Endodermal cell (in vitro differentiated cells): ENCODE measurements at regions not wholly inside any gene's neighbourhood (a gene's known extent, or its start where the extent isn't known, plus 50 kb on each side); places are given as distances from the start of the nearest gene placed in this dataset.
A peak's percentile ranks its signal among the peaks of the same experiment; 100 is the strongest.

Source experiments
- DNase-seq: peaks from one replicate; pipeline ENCODE4 v3.0.0-alpha.2; 2017
- H3K27ac ChIP-seq: 2 replicates; pipeline ENCODE4 v1.5.1; 2013; ENCODE audit warnings: mild to moderate bottlenecking, low read depth, low read length, moderate library complexity
- H3K27me3 ChIP-seq: 2 replicates; pipeline ENCODE4 v1.6.1; 2013; ENCODE audit warnings: mild to moderate bottlenecking, low read length, moderate library complexity; ENCODE audit not compliant: insufficient read depth, control insufficient read depth, poor library complexity, severe bottlenecking
- H3K36me3 ChIP-seq: 2 replicates; pipeline ENCODE4 v1.7.0; 2013; ENCODE audit warnings: mild to moderate bottlenecking, low read length, moderate library complexity; ENCODE audit not compliant: control insufficient read depth, insufficient read depth
- H3K4me1 ChIP-seq: one replicate; pipeline ENCODE4 v1.7.0; 2013; ENCODE audit warnings: low read length; ENCODE audit not compliant: control insufficient read depth, insufficient read depth
- H3K4me3 ChIP-seq: 2 replicates; pipeline ENCODE4 v1.5.1; 2013; ENCODE audit warnings: mild to moderate bottlenecking, low read length, moderate library complexity
- H3K9ac ChIP-seq: 2 replicates; pipeline ENCODE4 v1.6.1; 2013; ENCODE audit warnings: mild to moderate bottlenecking, low read length, moderate library complexity; ENCODE audit not compliant: poor library complexity, severe bottlenecking; ENCODE audit errors: extremely low read depth
- H3K9me3 ChIP-seq: 2 replicates; pipeline ENCODE4 v1.6.1; 2013; ENCODE audit warnings: mild to moderate bottlenecking, low read length, moderate library complexity; ENCODE audit not compliant: control insufficient read depth
- H3K27ac Mint-ChIP-seq: 2 replicates; pipeline ENCODE4 v1.8.0; 2020; ENCODE audit warnings: mixed read lengths
- H3K27me3 Mint-ChIP-seq: 2 replicates; pipeline ENCODE4 v1.8.0; 2021; ENCODE audit warnings: mild to moderate bottlenecking, mixed read lengths; ENCODE audit not compliant: insufficient read depth
- H3K36me3 Mint-ChIP-seq: 2 replicates; pipeline ENCODE4 v1.8.0; 2020; ENCODE audit warnings: low read depth, mixed read lengths
- H3K4me1 Mint-ChIP-seq: 2 replicates; pipeline ENCODE4 v1.8.0; 2020; ENCODE audit warnings: mixed read lengths
- H3K4me3 Mint-ChIP-seq: 2 replicates; pipeline ENCODE4 v1.8.0; 2020; ENCODE audit warnings: mild to moderate bottlenecking, moderate library complexity, mixed read lengths
- H3K9me3 Mint-ChIP-seq: 2 replicates; pipeline ENCODE4 v1.8.0; 2020; ENCODE audit warnings: mild to moderate bottlenecking, mixed read lengths
- CTCF ChIP-seq: fragments of 200-600 bp; sonication (generic); conservative IDR thresholded peaks from 2 replicates; pipeline ENCODE4 v1.5.0; 2021; ENCODE audit warnings: antibody characterized with exemption, mild to moderate bottlenecking
- WGBS, 2 experiments: methylation state at CpG; one replicate each; pipeline versions ENCODE4 v1.1.5 to v1.1.7; 2013; ENCODE audit warnings: missing lambda C conversion rate in 2 of 2, mixed read lengths in 1 of 2; ENCODE audit not compliant: insufficient coverage in 1 of 2, insufficient read length in 1 of 2; 5-methylcytosine and 5-hydroxymethylcytosine counted together

- no peak for TF ChIP-seq CTCF
- Mint-ChIP-seq H3K9me3 (no peaks in the 10 kb centered on the region), H3K27ac (peak overlapping the region; percentile 55), H3K4me1 (peaks cover 83% of the 10 kb centered on the region), H3K36me3 (no peaks in the 10 kb centered on the region), H3K4me3 (no peak overlapping the region), H3K27me3 (no peaks in the 10 kb centered on the region)
- H3K4me1 ChIP-seq = peaks cover 16% of the 10 kb centered on the region
- no peak overlapping the region for H3K27ac ChIP-seq
- no peaks in the 10 kb centered on the region for H3K9me3 ChIP-seq
- H3K4me3 ChIP-seq = peak overlapping the region; percentile 74
- DNase-seq = no peak
- H3K36me3 ChIP-seq = no peaks in the 10 kb centered on the region
- WGBS, 2 experiments = 77 to 84% methylated on average over 5 to 7 of the region's 7 CpGs
- no peaks in the 10 kb centered on the region for H3K27me3 ChIP-seq
- no peak overlapping the region for H3K9ac ChIP-seq
Observed at GRCh38 chr9:110128664-110129329, 79.2 kb downstream of the C9orf152 start.

- H3K9ac ChIP-seq = no peak overlapping the region
- 93% methylated on average over 1 of the region's 1 CpG; no CpG with 5 or more reads in 1 of the 2 experiments for WGBS, 2 experiments
- no peak overlapping the region for H3K4me3 ChIP-seq
- no peak for TF ChIP-seq CTCF
- Mint-ChIP-seq H3K4me1 (peaks cover 78% of the 10 kb centered on the region), H3K36me3 (no peaks in the 10 kb centered on the region), H3K27me3 (no peaks in the 10 kb centered on the region), H3K27ac (no peak overlapping the region), H3K4me3 (no peak overlapping the region), H3K9me3 (no peaks in the 10 kb centered on the region)
- H3K9me3 ChIP-seq = no peaks in the 10 kb centered on the region
- H3K36me3 ChIP-seq = no peaks in the 10 kb centered on the region
- H3K27ac ChIP-seq = no peak overlapping the region
- no peaks in the 10 kb centered on the region for H3K27me3 ChIP-seq
- peaks cover 15% of the 10 kb centered on the region for H3K4me1 ChIP-seq
- no peak for DNase-seq
Observed at GRCh38 chr9:110129425-110129824, 78.5 kb downstream of the C9orf152 start.

- Mint-ChIP-seq H3K27me3 (no peaks in the 10 kb centered on the region), H3K27ac (peak overlapping the region; percentile 72), H3K9me3 (no peaks in the 10 kb centered on the region), H3K4me1 (peaks cover 70% of the 10 kb centered on the region), H3K36me3 (no peaks in the 10 kb centered on the region), H3K4me3 (no peak overlapping the region)
- Histone ChIP-seq H3K9ac (no peak overlapping the region), H3K4me3 (no peak overlapping the region), H3K9me3 (no peaks in the 10 kb centered on the region), H3K27ac (no peak overlapping the region), H3K36me3 (no peaks in the 10 kb centered on the region), H3K4me1 (peaks cover 12% of the 10 kb centered on the region), H3K27me3 (no peaks in the 10 kb centered on the region)
- DNase-seq = no peak
- WGBS, 2 experiments = 46 to 61% methylated on average over 3 of the region's 3 CpGs
- no peak for TF ChIP-seq CTCF
Observed at GRCh38 chr9:110130211-110130610, 77.7 kb downstream of the C9orf152 start.
